OCI-LY7 (cell line): ENCODE measurements at regions not wholly inside any gene's neighbourhood (a gene's known extent, or its start where the extent isn't known, plus 50 kb on each side); places are given as distances from the start of the nearest gene placed in this dataset.

Experiments
- BruUV-seq: library from RNA; stranded (reverse); fragments of 400-500 nt; replicated peaks from 2 replicates; lab custom pipeline; 2021; lab: Mats Ljungman, UMichigan
- CTCF ChIA-PET: fragments of 300-600 bp; sonication (Branson Sonifier 250); formaldehyde crosslinking; loops from one replicate; lab custom pipeline; 2022; ENCODE audit warnings: antibody characterized with exemption; ENCODE audit not compliant: unreplicated experiment; lab: Charles Lee
- POLR2A ChIA-PET: fragments of 300-600 bp; sonication (Branson Sonifier 250); formaldehyde crosslinking; loops from one replicate; lab custom pipeline; 2022; ENCODE audit warnings: antibody characterized with exemption; lab: Charles Lee
- DNase-seq: peaks from one replicate; pipeline ENCODE4 v3.0.0-alpha.2; 2015; ENCODE audit warnings: low spot score
- H2AFZ ChIP-seq: fragments of 200-600 bp; sonication (generic), shearing (Covaris generic); 2 replicates; pipeline ENCODE4 v1.6.1; 2014; ENCODE audit warnings: mild to moderate bottlenecking, antibody characterized with exemption, low read length, moderate library complexity
- H3K27ac ChIP-seq: fragments of 200-600 bp; sonication (generic); 2 replicates; pipeline ENCODE4 v1.5.1; 2014; ENCODE audit warnings: mixed run types, low read depth, mild to moderate bottlenecking, moderate library complexity, low read length, inconsistent platforms; ENCODE audit not compliant: poor library complexity, severe bottlenecking
- H3K36me3 ChIP-seq: fragments of 200-600 bp; sonication (generic); 2 replicates; pipeline ENCODE4 v1.6.1; 2014; ENCODE audit warnings: mild to moderate bottlenecking, antibody characterized with exemption, low read length, moderate library complexity, mixed read lengths; ENCODE audit not compliant: insufficient read depth
- H3K4me1 ChIP-seq: fragments of 200-600 bp; sonication (generic); 2 replicates; pipeline ENCODE4 v1.5.1; 2014; ENCODE audit warnings: mild to moderate bottlenecking, low read length; ENCODE audit not compliant: insufficient read depth, poor library complexity, severe bottlenecking
- H3K4me2 ChIP-seq: fragments of 200-600 bp; sonication (generic); 2 replicates; pipeline ENCODE4 v1.6.1; 2014; ENCODE audit warnings: mild to moderate bottlenecking, low read length
- H3K4me3 ChIP-seq: fragments of 200-600 bp; sonication (generic); 2 replicates; pipeline ENCODE4 v1.5.1; 2014; ENCODE audit warnings: mild to moderate bottlenecking, low read depth, low read length; ENCODE audit not compliant: poor library complexity, severe bottlenecking
- H3K79me2 ChIP-seq: fragments of 200-600 bp; sonication (generic); 2 replicates; pipeline ENCODE4 v1.6.1; 2016; ENCODE audit warnings: low read depth, mild to moderate bottlenecking, low read length, moderate library complexity, mixed read lengths; ENCODE audit not compliant: insufficient read depth
- H3K9me2 ChIP-seq: fragments of 200-600 bp; sonication (generic); 2 replicates; pipeline ENCODE4 v1.6.1; 2016; ENCODE audit warnings: mild to moderate bottlenecking, low read length, mixed read lengths; ENCODE audit not compliant: insufficient read depth
- H3K9me3 ChIP-seq: fragments of 200-600 bp; sonication (generic); 2 replicates; pipeline ENCODE4 v1.6.1; 2014; ENCODE audit warnings: mild to moderate bottlenecking, mixed run types, low read length, mixed read lengths
- H4K20me1 ChIP-seq: fragments of 200-600 bp; sonication (generic); 2 replicates; pipeline ENCODE4 v1.6.1; 2014; ENCODE audit warnings: mild to moderate bottlenecking, antibody characterized with exemption, low read length, moderate library complexity, mixed read lengths; ENCODE audit not compliant: insufficient read depth
- EZH2phosphoT487 ChIP-seq: fragments of 200-600 bp; sonication (generic); IDR thresholded peaks from 2 replicates; pipeline ENCODE4 v1.6.1; 2018; ENCODE audit warnings: low read depth, borderline replicate concordance, mild to moderate bottlenecking, mixed run types, antibody characterized with exemption, low read length, moderate library complexity, mixed read lengths
- intact Hi-C: fragments of 100-400 bp; cut with micrococcal nuclease; formaldehyde crosslinking; loops from one replicate; pipeline ENCODE4 v1.10.0; 2022; ENCODE audit not compliant: unreplicated experiment
- TF ChIP-seq, protein P1 (sequence below): fragments of 200-600 bp; sonication (generic); conservative IDR thresholded peaks from 2 replicates; pipeline ENCODE4 v1.5.1; 2014; ENCODE audit warnings: mild to moderate bottlenecking, antibody characterized with exemption, low read length, moderate library complexity, mixed read lengths

DNA sequence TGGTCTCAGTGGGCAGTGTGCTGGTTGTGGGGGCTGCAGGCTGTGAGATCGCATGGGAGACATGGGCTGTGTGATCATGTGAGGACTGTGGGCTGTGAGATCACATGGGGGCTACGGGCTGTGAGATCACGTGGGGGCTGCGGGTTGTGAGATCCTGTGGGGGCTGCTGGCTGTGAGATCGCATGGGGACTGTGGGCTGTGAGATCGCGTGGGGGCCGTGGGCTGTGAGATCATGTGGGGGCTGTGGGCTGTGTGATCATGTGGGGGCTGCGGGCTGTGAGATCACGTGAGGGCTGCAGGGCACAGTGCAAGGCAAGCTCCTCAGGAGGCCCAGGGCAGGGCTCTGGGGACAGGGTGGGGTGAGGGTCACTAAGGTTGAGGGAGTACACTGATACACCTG, 140.5 kb upstream of the CST7 start:
- ChIA-PET POLR2A (no interaction called here), CTCF (no interaction called here)
- intact Hi-C loops, result no loop called here
- Histone ChIP-seq H3K4me1 (no peaks in the 10 kb centered on the region), H3K27ac (no peak overlapping the region), H2AFZ (no peak overlapping the region), H3K9me2 (no peaks in the 10 kb centered on the region), H4K20me1 (no peaks in the 10 kb centered on the region), H3K79me2 (no peaks in the 10 kb centered on the region), H3K4me3 (no peak overlapping the region), H3K9me3 (no peaks in the 10 kb centered on the region), H3K4me2 (no peak overlapping the region), H3K36me3 (no peaks in the 10 kb centered on the region)
- TF ChIP-seq EZH2phosphoT487, result no peak
- TF ChIP-seq, protein P1, sequence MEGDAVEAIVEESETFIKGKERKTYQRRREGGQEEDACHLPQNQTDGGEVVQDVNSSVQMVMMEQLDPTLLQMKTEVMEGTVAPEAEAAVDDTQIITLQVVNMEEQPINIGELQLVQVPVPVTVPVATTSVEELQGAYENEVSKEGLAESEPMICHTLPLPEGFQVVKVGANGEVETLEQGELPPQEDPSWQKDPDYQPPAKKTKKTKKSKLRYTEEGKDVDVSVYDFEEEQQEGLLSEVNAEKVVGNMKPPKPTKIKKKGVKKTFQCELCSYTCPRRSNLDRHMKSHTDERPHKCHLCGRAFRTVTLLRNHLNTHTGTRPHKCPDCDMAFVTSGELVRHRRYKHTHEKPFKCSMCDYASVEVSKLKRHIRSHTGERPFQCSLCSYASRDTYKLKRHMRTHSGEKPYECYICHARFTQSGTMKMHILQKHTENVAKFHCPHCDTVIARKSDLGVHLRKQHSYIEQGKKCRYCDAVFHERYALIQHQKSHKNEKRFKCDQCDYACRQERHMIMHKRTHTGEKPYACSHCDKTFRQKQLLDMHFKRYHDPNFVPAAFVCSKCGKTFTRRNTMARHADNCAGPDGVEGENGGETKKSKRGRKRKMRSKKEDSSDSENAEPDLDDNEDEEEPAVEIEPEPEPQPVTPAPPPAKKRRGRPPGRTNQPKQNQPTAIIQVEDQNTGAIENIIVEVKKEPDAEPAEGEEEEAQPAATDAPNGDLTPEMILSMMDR, result no peak
- DNase-seq, result no peak
- no TSS peak for BruUV-seq

DNA sequence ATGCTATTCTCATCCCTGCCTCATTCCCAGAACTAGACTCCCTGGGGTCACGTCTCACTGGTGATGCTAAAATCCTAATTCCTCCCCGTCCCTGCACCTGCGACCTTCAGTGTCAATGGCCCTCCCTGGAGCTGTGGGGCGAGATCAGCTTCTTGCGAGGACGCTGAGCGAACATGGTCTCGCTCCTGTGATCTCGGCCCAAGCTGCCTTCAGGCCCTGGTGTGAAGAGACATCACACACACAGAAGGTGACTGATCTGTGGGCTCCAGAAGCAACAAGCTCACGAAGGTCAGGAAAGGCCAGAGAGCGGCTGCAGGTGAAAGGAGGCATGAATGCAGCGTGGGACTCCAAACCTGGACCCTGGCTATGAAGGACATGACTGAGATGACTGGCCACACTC, 139.5 kb upstream of the CST7 start:
- intact Hi-C loops, result no loop called here
- CTCF ChIA-PET, result no interaction called here

DNA sequence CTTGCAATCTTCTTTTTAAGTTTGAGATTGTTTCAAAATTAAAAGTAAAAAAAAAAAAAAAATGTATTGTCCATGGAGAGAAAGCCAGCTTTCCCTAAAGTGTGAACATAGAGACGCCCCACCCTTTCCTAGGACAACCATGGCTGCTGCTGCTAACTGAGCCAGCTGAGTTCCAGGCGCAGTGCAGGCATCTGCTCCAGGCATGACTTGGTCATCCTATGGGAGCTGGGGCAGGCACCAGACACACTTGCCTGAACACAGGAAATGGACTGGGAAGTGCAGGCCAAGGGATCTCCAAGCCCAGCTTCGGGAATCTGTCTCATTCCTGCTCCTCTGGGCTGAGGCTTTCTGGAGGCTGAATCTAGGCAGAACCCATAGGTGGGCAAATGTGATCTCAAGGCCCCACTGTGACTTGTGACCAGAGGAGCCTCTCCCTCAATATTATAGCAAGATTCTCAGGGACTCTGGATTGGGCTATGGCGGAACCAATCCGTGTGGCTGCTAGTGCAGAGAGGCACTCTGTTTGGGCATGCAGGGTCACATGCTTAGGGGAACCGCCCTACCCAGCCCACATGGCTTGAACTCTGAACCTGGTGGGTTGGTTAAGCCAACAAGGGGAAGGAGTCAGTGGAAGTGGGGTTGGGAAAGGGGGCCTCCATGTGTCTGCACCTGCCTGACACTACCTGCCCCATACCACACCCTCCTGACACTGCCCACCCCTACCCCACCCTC, 138.2 kb upstream of the CST7 start:
- ChIA-PET CTCF (no interaction called here), POLR2A (no interaction called here)
- Histone ChIP-seq H3K9me2 (no peaks in the 10 kb centered on the region), H4K20me1 (no peaks in the 10 kb centered on the region), H3K4me2 (no peak overlapping the region), H3K27ac (no peak overlapping the region), H3K36me3 (no peaks in the 10 kb centered on the region), H3K4me3 (no peak overlapping the region), H3K79me2 (no peaks in the 10 kb centered on the region), H3K4me1 (no peaks in the 10 kb centered on the region), H2AFZ (no peak overlapping the region), H3K9me3 (no peaks in the 10 kb centered on the region)
- no peak for DNase-seq
- TF ChIP-seq, protein P1, result no peak
- TF ChIP-seq EZH2phosphoT487, result no peak
- intact Hi-C loops, result no loop called here
- no TSS peak for BruUV-seq

More for the DNA sequence above, 139.5 kb upstream of the CST7 start:
- H3K4me3 ChIP-seq, result no peak overlapping the region
- H4K20me1 ChIP-seq, result no peaks in the 10 kb centered on the region
- POLR2A ChIA-PET, result no interaction called here
- no peak overlapping the region for H3K27ac ChIP-seq
- H3K36me3 ChIP-seq, result no peaks in the 10 kb centered on the region
- DNase-seq, result no peak
- no peaks in the 10 kb centered on the region for H3K79me2 ChIP-seq
- H3K4me1 ChIP-seq, result no peaks in the 10 kb centered on the region
- no peak for TF ChIP-seq EZH2phosphoT487
- TF ChIP-seq, protein P1, result no peak
- H3K4me2 ChIP-seq, result no peak overlapping the region
- H3K9me2 ChIP-seq, result no peaks in the 10 kb centered on the region
- BruUV-seq, result no TSS peak
- no peak overlapping the region for H2AFZ ChIP-seq
- H3K9me3 ChIP-seq, result no peaks in the 10 kb centered on the region
